HG03575 (cell line): ENCODE measurements at regions not wholly inside any gene's neighbourhood (a gene's known extent, or its start where the extent isn't known, plus 50 kb on each side); places are given as distances from the start of the nearest gene placed in this dataset.
"Not testable (repeated sequence)": the region's sequence is repeated elsewhere in the genome, so short reads cannot be mapped to it uniquely, and the experiment has no call there.

Experiments used
- ATAC-seq: cut with Tn5 transposase; IDR thresholded peaks from one replicate; pipeline ENCODE4 v1.9.1; 2021; ENCODE audit not compliant: unreplicated experiment, insufficient number of reproducible peaks, low FRiP score; ENCODE audit errors: extremely low read depth

DNA sequence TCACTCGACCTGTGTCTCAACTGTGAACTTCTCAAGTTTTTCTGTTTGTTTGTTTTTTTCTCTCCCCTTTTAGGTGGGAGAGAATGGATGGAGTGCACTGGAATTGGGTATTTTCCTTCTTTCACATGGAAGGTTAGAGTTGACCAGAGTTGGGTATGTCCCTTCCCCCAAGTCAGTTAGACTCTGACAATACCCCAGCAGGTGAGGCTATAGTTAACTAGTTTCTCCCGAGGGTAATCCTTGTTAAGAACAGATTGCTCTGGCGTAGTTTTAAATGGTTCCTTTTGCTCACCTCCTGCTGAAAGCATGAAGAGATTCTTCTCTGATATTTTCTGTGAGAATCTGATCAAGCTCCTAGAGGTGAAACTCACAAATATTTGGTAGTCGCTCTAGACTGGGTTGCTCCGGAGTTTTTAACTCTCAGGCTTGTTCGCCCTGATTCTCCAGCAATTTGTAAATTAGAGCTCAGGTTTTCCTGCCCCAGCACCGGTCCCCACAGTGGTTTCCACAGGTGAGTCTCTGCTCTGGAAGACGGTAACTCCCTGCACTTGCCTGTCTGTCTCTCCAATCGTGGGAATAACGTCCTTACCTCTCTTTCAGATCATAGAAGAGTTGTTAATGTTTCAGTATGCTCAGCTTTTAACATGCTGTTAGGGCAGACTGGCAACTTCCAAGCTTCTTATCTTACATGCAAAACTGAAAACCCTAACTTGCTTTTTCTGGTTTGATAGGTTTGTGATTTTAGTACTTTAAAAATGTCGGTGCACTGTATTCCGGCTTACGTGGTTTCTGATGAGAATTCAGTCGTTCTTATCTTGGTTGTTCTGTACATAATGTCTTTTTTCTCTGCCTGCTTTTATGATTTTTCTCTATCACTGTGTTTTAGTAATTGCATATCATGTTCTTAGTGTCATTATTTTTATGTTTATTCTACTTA lies 111.2 kb upstream of the HIVEP1 start:
- ATAC-seq = no peak

- no peak for ATAC-seq
Observed at GRCh38 chr6:11899645-11900044, 112.5 kb upstream of the HIVEP1 start.

DNA sequence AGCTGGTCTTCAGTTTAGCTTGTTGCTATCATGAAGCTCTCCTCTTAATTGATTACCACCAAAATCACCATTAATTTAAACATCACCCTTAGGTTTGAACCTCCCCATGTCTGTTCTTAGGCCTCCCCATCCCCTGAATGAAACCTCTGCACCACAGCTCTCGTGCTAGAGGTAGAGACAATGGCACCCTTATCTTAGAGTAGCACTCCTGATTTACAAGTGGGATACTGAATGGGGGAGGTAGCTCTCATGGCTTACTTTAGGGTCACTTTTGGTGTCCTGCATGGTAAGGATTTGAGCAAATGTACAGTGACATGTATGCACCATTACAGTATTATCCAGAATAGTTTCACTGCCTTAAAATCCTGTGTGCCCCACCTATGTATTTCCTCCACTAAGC lies 115.6 kb upstream of the ADTRP start:
- ATAC-seq = no peak

GRCh38 chr6:11891547-11891946 lies 112.9 kb upstream of the ADTRP start:
- ATAC-seq = no peak

DNA sequence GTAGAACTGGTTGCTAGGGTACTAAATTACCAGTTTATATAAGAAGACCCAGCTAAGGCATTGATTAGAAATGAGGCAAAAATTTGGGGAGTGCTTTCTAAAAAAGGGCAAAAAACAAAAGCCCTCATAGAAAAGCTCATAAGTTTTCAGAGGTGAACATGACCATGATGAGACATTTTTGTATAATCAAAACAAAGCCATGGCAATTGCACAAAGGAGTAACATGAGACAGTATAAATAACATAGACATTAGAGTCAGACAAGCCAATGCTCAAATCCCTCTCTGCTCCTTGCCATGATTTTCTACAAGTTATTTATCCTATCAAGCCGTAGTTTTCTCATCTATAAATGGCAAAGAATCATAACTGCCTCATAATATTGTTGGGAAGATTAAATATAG lies 112.2 kb upstream of the ADTRP start:
- ATAC-seq = no peak

DNA sequence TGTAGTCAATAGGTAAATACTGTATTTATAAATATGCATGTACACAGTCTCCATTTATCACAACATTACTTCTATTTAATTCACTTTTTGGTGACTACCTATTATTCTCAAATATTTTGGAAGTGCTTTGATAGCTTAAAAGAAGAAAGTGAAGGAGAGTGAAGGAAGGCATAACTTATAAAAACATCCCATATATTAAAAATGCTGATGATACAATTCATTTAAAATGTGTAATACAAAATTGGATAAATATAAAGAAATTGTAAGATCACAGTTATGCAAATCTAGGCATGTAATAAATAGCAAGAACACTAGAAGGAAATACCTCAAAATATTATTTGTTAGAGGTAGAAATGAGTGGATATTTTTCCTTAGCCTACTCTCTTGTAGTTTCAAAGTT lies 111.6 kb upstream of the ADTRP start:
- no peak for ATAC-seq

GRCh38 chr6:11889572-11889971 lies 111.0 kb upstream of the ADTRP start:
- no peak for ATAC-seq

DNA sequence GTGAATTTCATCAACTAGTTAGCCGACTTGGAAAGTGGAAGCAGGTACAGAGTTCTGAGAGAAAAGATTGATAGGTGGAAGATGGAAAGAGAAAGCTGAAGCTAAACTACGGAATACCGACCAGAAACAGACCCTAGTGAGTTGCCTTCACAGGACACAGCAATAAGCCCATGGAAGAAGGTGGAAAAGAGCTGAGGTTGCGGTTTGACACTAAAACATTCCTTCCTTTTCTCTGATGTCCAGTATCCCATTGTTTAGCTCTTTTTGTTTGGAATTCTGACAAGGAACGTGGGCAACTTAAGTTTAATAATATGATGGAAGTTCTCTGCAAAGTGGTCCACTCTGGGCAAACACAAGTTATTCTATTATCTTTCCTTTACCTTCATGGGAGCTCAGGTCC lies 110.1 kb upstream of the ADTRP start:
- ATAC-seq = no peak

GRCh38 chr6:11885159-11885558 lies 106.6 kb upstream of the ADTRP start:
- ATAC-seq = no peak

GRCh38 chr6:11883471-11883870 lies 104.9 kb upstream of the ADTRP start:
- not testable (repeated sequence) for ATAC-seq

GRCh38 chr6:11880156-11880555 lies 101.6 kb upstream of the ADTRP start:
- not testable (repeated sequence) for ATAC-seq

DNA sequence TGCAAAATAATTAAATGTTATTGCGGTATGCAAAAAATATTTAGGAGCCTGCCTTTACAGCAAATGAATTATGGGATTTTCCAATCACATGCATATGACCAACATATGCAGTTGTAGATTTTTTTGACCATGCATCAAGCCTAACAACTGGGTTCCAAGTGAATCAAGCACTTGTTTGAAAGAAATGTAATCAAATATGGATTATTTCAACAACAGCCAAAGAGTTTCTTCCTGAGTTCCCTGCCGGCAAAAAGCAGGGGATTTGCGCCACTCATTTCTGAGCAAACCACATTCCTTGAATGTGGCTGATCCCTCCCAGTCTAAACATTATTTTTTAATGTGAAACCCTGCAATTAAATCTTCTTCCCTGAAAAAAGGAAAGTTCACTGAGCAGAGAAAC lies 100.1 kb upstream of the ADTRP start:
- no peak for ATAC-seq

DNA sequence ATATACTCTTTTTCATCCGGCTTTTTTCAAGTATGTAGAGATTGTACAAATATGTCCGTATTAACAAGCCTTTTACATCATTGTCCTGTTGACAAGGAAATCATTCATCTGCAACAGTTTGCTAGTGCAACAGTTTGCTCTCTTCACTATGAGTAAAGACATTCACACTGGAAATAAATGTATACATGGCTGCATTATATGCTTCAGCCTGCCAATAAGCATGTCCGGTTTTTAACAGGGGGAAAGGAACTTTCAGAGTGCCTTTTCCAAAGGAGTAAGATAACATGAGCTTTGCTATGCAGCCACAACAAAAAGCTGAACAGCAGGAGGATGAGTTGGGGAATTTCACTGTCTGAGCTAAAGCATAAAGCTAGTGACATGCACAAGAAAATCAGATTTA lies 99.4 kb upstream of the ADTRP start:
- no peak for ATAC-seq

GRCh38 chr6:11876934-11877433 lies 98.4 kb upstream of the ADTRP start:
- peak; percentile 42 for ATAC-seq

DNA sequence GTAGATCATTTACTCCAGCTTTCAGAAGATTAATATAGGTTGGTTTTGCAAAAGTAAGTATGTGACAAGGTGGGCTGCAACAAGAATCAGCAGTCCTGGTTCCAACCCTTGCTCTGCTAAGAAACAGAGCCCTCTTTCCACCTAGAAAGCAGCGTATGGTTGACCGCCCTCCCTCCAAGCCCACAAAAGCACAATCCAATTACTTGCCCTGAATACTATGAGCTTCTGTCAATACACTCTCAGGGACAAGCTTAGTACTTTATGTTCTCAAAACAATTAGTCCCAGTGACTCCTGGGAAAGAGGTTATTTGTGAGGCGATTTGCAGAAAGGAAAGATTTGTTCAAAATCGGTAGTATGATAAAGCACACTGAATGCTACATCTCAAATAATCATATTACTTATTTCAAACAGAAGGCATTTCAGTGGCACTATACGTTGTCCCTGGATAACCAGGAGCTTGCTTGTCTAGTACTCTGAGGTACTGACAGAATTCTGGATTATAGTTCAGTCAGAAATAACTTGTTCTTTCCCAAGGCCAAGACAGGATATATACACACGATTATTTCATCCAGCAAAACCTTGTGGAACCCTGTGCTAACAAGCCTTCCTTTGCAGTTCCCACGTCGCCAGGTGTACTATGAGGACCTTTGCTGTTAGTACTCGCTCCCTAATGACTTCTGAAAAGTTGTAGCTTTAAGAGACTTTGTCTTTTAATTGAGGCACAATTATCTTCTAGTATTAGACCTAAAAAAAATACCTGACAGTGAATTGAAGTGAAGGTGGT lies 96.9 kb upstream of the ADTRP start:
- no peak for ATAC-seq

- ATAC-seq = no peak
Observed at GRCh38 chr6:11869672-11870340, 91.2 kb upstream of the ADTRP start.

GRCh38 chr6:11868392-11868791 lies 89.8 kb upstream of the ADTRP start:
- no peak for ATAC-seq

DNA sequence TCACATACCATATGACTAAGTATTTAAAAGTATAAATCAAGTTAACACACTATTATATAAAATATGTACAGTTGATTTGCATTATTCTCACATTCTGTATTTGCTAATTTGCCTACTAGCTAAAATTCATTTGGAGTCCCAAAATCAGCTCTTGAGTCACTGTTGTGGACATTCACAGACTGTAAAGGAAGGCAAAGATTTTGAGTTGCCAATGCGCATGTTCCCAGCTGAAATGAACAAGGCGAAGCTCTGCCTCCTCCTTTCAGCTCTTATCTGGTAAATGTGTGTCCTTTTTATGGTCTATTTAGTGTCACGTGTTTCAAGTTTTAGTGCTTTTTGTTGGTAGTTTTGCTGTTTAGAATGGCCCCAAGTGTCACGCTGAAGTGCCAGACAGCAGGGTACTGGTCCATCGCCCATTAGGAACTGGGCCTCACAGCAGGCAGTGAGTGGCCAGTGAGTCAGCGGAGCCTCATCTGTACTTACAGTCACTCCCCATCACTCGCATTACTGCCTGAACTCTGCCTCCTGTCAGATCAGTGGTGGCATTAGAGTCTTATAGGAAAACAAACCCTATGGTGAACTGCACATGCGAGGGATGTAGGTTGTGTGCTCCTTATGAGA lies 87.2 kb upstream of the ADTRP start:
- ATAC-seq = no peak

GRCh38 chr6:11858439-11858838 lies 79.8 kb upstream of the ADTRP start:
- no peak for ATAC-seq
